MCF 10A (cell line): ENCODE measurements at regions not wholly inside any gene's neighbourhood (a gene's known extent, or its start where the extent isn't known, plus 50 kb on each side); places are given as distances from the start of the nearest gene placed in this dataset.

Experiments
- BruUV-seq: library from RNA; stranded (reverse); fragments of 400-500 nt; replicated peaks from 2 replicates; lab custom pipeline; 2021; lab: Mats Ljungman, UMichigan
- CTCF ChIA-PET: fragments of 300-600 bp; sonication (Branson Sonifier 250); formaldehyde crosslinking; extraction: SDS; loops from one replicate; lab custom pipeline; 2021; ENCODE audit warnings: antibody characterized with exemption, inconsistent platforms; lab: Yijun Ruan, JAX
- POLR2A ChIA-PET: fragments of 300-600, 350-650 bp; sonication (Branson Sonifier 250); formaldehyde crosslinking; extraction: SDS; loops from one replicate; lab custom pipeline; 2020; ENCODE audit warnings: antibody characterized with exemption, inconsistent platforms; lab: Yijun Ruan, JAX
- DNase-seq: peaks from one replicate; pipeline ENCODE4 v3.0.0-alpha.2; 2018; ENCODE audit not compliant: unreplicated experiment
- H3K27ac Mint-ChIP-seq: one replicate; pipeline ENCODE4 v1.8.0; 2022; ENCODE audit warnings: mild to moderate bottlenecking, low read depth, mixed read lengths; ENCODE audit not compliant: unreplicated experiment
- H3K27me3 Mint-ChIP-seq: one replicate; pipeline ENCODE4 v1.8.0; 2022; ENCODE audit warnings: mixed read lengths; ENCODE audit not compliant: insufficient read depth, unreplicated experiment
- H3K36me3 Mint-ChIP-seq: one replicate; pipeline ENCODE4 v1.8.0; 2022; ENCODE audit warnings: mild to moderate bottlenecking, moderate library complexity, mixed read lengths; ENCODE audit not compliant: insufficient read depth, unreplicated experiment
- H3K4me1 Mint-ChIP-seq: one replicate; pipeline ENCODE4 v1.8.0; 2022; ENCODE audit warnings: mixed read lengths; ENCODE audit not compliant: insufficient read depth, unreplicated experiment
- H3K4me3 Mint-ChIP-seq: one replicate; pipeline ENCODE4 v1.8.0; 2022; ENCODE audit warnings: mild to moderate bottlenecking, moderate library complexity, mixed read lengths; ENCODE audit not compliant: unreplicated experiment
- H3K9me3 Mint-ChIP-seq: one replicate; pipeline ENCODE4 v1.8.0; 2022; ENCODE audit warnings: mixed read lengths; ENCODE audit not compliant: unreplicated experiment
- CTCF ChIP-seq: fragments of 200-600 bp; IDR thresholded peaks from one replicate; pipeline ENCODE4 v1.8.0; 2022; ENCODE audit warnings: antibody characterized with exemption, mild to moderate bottlenecking; ENCODE audit not compliant: unreplicated experiment
- intact Hi-C: fragments of 100-400 bp; cut with micrococcal nuclease; formaldehyde crosslinking; loops from 2 replicates; pipeline ENCODE4 v1.14.1; 2022

GRCh38 chr9:17045381-17045940 lies 89.4 kb upstream of the CNTLN start:
- H3K9me3 Mint-ChIP-seq: no peaks in the 10 kb centered on the region
- TF ChIP-seq CTCF: no peak
- BruUV-seq: no TSS peak
- DNase-seq: no peak
- no peaks in the 10 kb centered on the region for H3K27me3 Mint-ChIP-seq
- H3K4me1 Mint-ChIP-seq: no peaks in the 10 kb centered on the region
- ChIA-PET CTCF (no interaction called here), POLR2A (no interaction called here)
- H3K27ac Mint-ChIP-seq: no peak overlapping the region
- intact Hi-C loops: no loop called here
- H3K4me3 Mint-ChIP-seq: no peak overlapping the region
- H3K36me3 Mint-ChIP-seq: no peaks in the 10 kb centered on the region

DNA sequence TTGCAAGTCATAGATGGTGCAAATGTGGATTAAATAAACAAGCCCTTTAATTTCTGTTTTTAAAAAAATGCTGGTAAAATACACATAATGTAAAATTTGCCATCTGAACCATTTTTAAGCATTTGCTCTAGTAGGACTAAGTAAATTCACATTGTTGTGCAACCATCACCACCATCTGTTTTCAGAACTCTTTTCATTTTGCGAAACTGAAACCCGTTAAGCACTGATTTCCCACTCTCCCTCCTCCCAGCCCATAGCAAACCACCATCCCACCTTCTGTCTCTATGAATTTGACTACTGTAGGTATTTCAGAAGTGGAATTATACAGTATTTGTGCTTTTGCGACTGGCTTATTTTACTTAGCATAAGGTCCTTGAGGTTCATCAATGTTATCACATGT lies 103.3 kb upstream of the CNTLN start:
- Mint-ChIP-seq H3K36me3 (no peaks in the 10 kb centered on the region), H3K4me3 (no peak overlapping the region), H3K27me3 (no peaks in the 10 kb centered on the region), H3K27ac (no peak overlapping the region), H3K4me1 (no peaks in the 10 kb centered on the region), H3K9me3 (no peaks in the 10 kb centered on the region)
- no peak for DNase-seq
- intact Hi-C loops: no loop called here
- no TSS peak for BruUV-seq
- POLR2A ChIA-PET: no interaction called here
- CTCF ChIA-PET: interaction anchor here (0.6 to 1.2 kb wide), 4 partner anchors 19 to 1410 kb away, joined by 3 read pairs; no protein-coding TSS in a partner anchor
- TF ChIP-seq CTCF: no peak

DNA sequence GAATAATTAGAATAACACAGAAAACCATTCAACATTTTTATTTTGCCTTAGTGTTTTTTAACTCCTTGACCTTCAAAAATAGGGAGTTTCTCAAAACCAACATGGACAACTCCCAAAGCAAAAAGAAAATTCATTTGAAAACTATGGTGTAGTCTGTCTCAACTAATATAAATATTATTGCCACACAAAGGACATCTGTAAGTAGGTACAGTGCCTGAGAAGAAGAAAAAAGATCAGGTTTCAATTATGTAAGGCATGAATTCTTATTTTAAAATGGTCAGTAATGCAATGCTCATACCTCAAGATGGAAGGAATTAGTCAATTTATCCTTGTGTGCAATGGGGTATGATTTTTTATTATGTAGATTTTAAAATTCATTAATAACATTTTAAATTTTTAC lies 109.6 kb upstream of the CNTLN start:
- CTCF ChIA-PET: no interaction called here
- peaks cover 12% of the 10 kb centered on the region for H3K4me1 Mint-ChIP-seq
- TF ChIP-seq CTCF: no peak
- H3K27me3 Mint-ChIP-seq: no peaks in the 10 kb centered on the region
- H3K27ac Mint-ChIP-seq: no peak overlapping the region
- DNase-seq: no peak
- no peak overlapping the region for H3K4me3 Mint-ChIP-seq
- H3K9me3 Mint-ChIP-seq: no peaks in the 10 kb centered on the region
- H3K36me3 Mint-ChIP-seq: no peaks in the 10 kb centered on the region
- intact Hi-C loops: no loop called here
- BruUV-seq: no TSS peak
- POLR2A ChIA-PET: no interaction called here

GRCh38 chr9:17024129-17024528 lies 110.7 kb upstream of the CNTLN start:
- no peak overlapping the region for H3K4me3 Mint-ChIP-seq
- POLR2A ChIA-PET: no interaction called here

More at GRCh38 chr9:17024129-17024528, 110.7 kb upstream of the CNTLN start:
- Mint-ChIP-seq H3K36me3 (no peaks in the 10 kb centered on the region), H3K27ac (no peak overlapping the region), H3K4me1 (peaks cover 12% of the 10 kb centered on the region), H3K27me3 (no peaks in the 10 kb centered on the region), H3K9me3 (no peaks in the 10 kb centered on the region)
- no peak for TF ChIP-seq CTCF
- CTCF ChIA-PET: interaction anchor here (0.7 kb wide), 1 partner anchor 15 kb away, joined by 3 read pairs; no protein-coding TSS in a partner anchor
- DNase-seq: no peak
- no TSS peak for BruUV-seq
- intact Hi-C loops: no loop called here
